ENCODE measurements at regions not wholly inside any gene's neighbourhood (a gene's known extent, or its start where the extent isn't known, plus 50 kb on each side); places are given as distances from the start of the nearest gene placed in this dataset.

DNA sequence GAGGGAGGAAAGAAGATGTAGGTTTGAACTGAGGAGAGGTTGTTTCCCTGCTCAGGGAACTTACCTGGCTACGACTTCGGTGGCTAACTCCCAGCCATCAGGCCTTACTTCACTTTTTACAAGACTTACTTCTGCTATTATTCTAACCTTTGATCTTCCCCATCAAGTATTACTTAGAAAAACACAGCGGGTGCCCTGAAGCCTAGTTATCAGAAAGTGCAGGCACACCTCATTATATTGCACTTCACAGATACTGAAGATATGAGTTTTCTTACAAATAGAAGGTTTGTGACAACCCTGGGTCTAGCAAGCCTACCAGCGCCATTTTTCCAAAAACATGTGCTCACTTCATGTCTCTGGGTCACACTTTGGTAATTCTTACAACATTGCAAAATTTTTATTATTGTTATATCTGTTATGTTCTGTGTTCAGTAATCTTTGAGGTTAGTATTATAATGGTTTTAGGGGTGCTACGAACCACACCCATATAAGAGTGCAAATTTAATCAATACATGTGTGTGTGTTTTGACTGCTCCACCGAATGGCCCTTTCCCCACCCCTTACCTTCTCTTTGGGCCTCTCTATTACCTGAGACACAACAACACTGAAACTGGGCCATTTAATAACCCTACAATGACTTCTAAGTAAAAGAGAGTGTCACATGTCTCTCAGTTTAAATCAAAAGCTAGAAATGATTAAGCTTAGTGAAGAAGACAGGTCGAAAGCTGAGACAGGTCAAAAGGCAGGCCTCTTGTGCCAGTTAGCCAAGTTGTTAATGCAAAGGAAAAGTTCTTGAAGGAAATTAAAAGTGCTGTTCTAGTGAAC, 2102.7 kb upstream of the WWC1 start:
- TF ChIP-seq, protein P1, sequence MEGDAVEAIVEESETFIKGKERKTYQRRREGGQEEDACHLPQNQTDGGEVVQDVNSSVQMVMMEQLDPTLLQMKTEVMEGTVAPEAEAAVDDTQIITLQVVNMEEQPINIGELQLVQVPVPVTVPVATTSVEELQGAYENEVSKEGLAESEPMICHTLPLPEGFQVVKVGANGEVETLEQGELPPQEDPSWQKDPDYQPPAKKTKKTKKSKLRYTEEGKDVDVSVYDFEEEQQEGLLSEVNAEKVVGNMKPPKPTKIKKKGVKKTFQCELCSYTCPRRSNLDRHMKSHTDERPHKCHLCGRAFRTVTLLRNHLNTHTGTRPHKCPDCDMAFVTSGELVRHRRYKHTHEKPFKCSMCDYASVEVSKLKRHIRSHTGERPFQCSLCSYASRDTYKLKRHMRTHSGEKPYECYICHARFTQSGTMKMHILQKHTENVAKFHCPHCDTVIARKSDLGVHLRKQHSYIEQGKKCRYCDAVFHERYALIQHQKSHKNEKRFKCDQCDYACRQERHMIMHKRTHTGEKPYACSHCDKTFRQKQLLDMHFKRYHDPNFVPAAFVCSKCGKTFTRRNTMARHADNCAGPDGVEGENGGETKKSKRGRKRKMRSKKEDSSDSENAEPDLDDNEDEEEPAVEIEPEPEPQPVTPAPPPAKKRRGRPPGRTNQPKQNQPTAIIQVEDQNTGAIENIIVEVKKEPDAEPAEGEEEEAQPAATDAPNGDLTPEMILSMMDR (IDR thresholded peaks at IDR 0.05; ENCODE audit: poor library complexity, severe bottlenecking), result no peak

DNA sequence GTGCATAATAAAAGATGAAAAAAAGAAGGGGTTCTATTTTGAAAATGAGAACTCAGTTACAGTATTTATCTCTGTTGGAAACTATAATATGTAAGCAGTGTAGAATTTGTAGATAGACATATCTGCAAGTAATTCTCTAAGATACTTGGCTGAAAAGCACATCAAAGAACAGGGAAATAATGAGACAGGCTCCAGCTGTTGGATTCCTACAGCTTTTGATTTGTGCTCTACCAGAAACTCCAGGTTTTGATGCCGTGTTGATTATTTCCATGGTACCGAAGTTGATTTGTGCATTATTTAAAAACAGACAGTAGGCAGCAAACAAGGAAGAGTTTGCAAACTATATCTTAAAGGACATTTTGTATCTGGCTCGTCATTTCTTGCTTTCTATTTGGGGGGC, 2098.7 kb upstream of the WWC1 start:
- no peak for ATAC-seq (ENCODE audit: low read depth)
- Histone ChIP-seq H3K9me3 (ENCODE audit: severe bottlenecking) (no peaks in the 10 kb centered on the region), H3K27me3 (ENCODE audit: insufficient read depth, poor library complexity, severe bottlenecking) (peaks cover 3% of the 10 kb centered on the region), H3K4me1 (ENCODE audit: insufficient read depth, poor library complexity, severe bottlenecking) (no peaks in the 10 kb centered on the region), H3K4me3 (ENCODE audit: severe bottlenecking) (no peak overlapping the region), H3K36me3 (ENCODE audit: low read depth) (no peaks in the 10 kb centered on the region), H3K27ac (ENCODE audit: poor library complexity, severe bottlenecking) (no peak overlapping the region)
- TF ChIP-seq, protein P1 (IDR thresholded peaks at IDR 0.05; ENCODE audit: poor library complexity, severe bottlenecking), result no peak
- DNase-seq (ENCODE audit: low spot score), result no peak

More for the DNA sequence above, 2102.7 kb upstream of the WWC1 start:
- Histone ChIP-seq H3K27ac (ENCODE audit: poor library complexity, severe bottlenecking) (no peak overlapping the region), H3K9me3 (ENCODE audit: severe bottlenecking) (peaks cover 2% of the 10 kb centered on the region), H3K4me3 (ENCODE audit: severe bottlenecking) (no peak overlapping the region), H3K4me1 (ENCODE audit: insufficient read depth, poor library complexity, severe bottlenecking) (no peaks in the 10 kb centered on the region), H3K27me3 (ENCODE audit: insufficient read depth, poor library complexity, severe bottlenecking) (no peaks in the 10 kb centered on the region), H3K36me3 (ENCODE audit: low read depth) (no peaks in the 10 kb centered on the region)
- ATAC-seq (ENCODE audit: low read depth) (no peak), DNase-seq (ENCODE audit: low spot score) (no peak)

DNA sequence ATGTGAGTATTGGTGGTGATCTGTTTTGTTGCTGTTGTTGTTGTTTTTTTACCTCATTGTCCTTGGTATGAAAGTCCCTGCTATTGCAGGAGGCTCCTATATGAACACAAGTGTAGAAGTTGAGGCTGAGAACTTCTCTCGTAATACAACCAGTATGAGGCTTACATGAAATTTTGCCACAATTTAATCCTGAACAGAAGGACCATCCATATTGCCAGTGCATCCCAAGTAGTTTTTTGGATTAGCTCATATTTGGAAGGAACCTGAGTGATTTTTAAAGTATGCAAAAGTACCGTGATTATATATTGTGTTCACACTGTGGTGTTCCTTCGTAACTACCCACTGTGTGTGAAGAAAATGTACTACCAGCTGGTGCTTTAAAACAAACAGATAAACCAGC, 2095.5 kb upstream of the WWC1 start:
- Histone ChIP-seq H3K9me3 (ENCODE audit: severe bottlenecking) (no peaks in the 10 kb centered on the region), H3K36me3 (ENCODE audit: low read depth) (no peaks in the 10 kb centered on the region), H3K27ac (ENCODE audit: poor library complexity, severe bottlenecking) (no peak overlapping the region), H3K27me3 (ENCODE audit: insufficient read depth, poor library complexity, severe bottlenecking) (peaks cover 8% of the 10 kb centered on the region), H3K4me1 (ENCODE audit: insufficient read depth, poor library complexity, severe bottlenecking) (no peaks in the 10 kb centered on the region), H3K4me3 (ENCODE audit: severe bottlenecking) (no peak overlapping the region)
- TF ChIP-seq, protein P1 (IDR thresholded peaks at IDR 0.05; ENCODE audit: poor library complexity, severe bottlenecking), result no peak
- DNase-seq (ENCODE audit: low spot score) (no peak), ATAC-seq (ENCODE audit: low read depth) (no peak)

DNA sequence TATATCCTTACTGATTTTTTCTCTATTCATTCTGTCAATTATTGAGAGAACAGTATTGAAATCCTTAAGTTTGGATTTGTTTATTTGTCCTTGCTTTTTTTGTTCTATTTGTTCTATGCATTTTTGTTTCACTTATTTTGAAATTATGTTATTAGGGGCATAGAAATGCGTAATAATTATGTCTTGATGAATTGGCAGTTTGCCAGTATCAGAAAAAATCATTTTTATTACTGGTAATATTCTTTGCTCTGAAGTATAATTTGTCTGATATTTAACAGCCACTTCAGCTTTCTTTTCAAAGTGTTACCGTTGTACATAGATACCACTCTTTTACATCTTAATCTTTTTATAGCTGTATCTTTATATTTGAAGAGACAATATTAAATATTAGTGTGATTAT, 2090.9 kb upstream of the WWC1 start:
- no peak overlapping the region for H3K27ac ChIP-seq (ENCODE audit: poor library complexity, severe bottlenecking)
- no peak for DNase-seq (ENCODE audit: low spot score)

More for the DNA sequence above, 2090.9 kb upstream of the WWC1 start:
- no peak overlapping the region for H3K4me3 ChIP-seq (ENCODE audit: severe bottlenecking)
- peaks cover 7% of the 10 kb centered on the region for H3K27me3 ChIP-seq (ENCODE audit: insufficient read depth, poor library complexity, severe bottlenecking)
- H3K36me3 ChIP-seq (ENCODE audit: low read depth), result no peaks in the 10 kb centered on the region
- no peak for ATAC-seq (ENCODE audit: low read depth)
- H3K4me1 ChIP-seq (ENCODE audit: insufficient read depth, poor library complexity, severe bottlenecking), result no peaks in the 10 kb centered on the region
- TF ChIP-seq, protein P1 (IDR thresholded peaks at IDR 0.05; ENCODE audit: poor library complexity, severe bottlenecking), result no peak
- H3K9me3 ChIP-seq (ENCODE audit: severe bottlenecking), result no peaks in the 10 kb centered on the region
